ENCODE measurements at regions not wholly inside any gene's neighbourhood (a gene's known extent, or its start where the extent isn't known, plus 50 kb on each side); places are given as distances from the start of the nearest gene placed in this dataset.

- no TSS peak for BruUV-seq (replicated peaks)
- no peaks in the 10 kb centered on the region for H3K27me3 Mint-ChIP-seq (ENCODE audit: insufficient read depth, unreplicated experiment)
- no peak for TF ChIP-seq CTCF (IDR thresholded peaks at IDR 0.05; ENCODE audit: insufficient read depth in 1 of 2, low read depth in 1 of 2, low read length in 1 of 2, severe bottlenecking in 1 of 2, unreplicated experiment in 1 of 2)
- Histone ChIP-seq H3K36me3 (ENCODE audit: control insufficient read depth, insufficient read depth, low read length) (no peaks in the 10 kb centered on the region), H3K4me1 (no peaks in the 10 kb centered on the region), H3K27me3 (replicated peaks; ENCODE audit: control insufficient read depth, insufficient read depth, low read length) (no peaks in the 10 kb centered on the region), H3K9me3 (no peaks in the 10 kb centered on the region), H3K4me3 (ENCODE audit: low read depth, low read length) (no peak overlapping the region)
- ChIA-PET POLR2A (no interaction called here), CTCF (no interaction called here)
- intact Hi-C loops (cut with micrococcal nuclease; ENCODE audit: unreplicated experiment) = no loop called here
- H3K9me3 Mint-ChIP-seq (ENCODE audit: unreplicated experiment) = no peaks in the 10 kb centered on the region
- no peaks in the 10 kb centered on the region for H3K36me3 Mint-ChIP-seq (ENCODE audit: insufficient read depth, unreplicated experiment)
- H3K4me1 Mint-ChIP-seq (ENCODE audit: low read depth, unreplicated experiment) = no peaks in the 10 kb centered on the region
- no peak for DNase-seq
- H3K27ac Mint-ChIP-seq (ENCODE audit: unreplicated experiment) = no peak overlapping the region
- no peak overlapping the region for H3K4me3 Mint-ChIP-seq (ENCODE audit: unreplicated experiment)
Measured at GRCh38 chr7:79971058-79971457, 163.6 kb upstream of the GNAI1 start.

GRCh38 chr7:79968894-79969293 lies 165.7 kb upstream of the GNAI1 start:
- POLR2A ChIA-PET = no interaction called here
- H3K9me3 Mint-ChIP-seq (ENCODE audit: unreplicated experiment) = no peaks in the 10 kb centered on the region
- H3K4me1 ChIP-seq = no peaks in the 10 kb centered on the region
- H3K4me3 Mint-ChIP-seq (ENCODE audit: unreplicated experiment) = no peak overlapping the region
- intact Hi-C loops (cut with micrococcal nuclease; ENCODE audit: unreplicated experiment) = no loop called here
- no peaks in the 10 kb centered on the region for H3K27me3 Mint-ChIP-seq (ENCODE audit: insufficient read depth, unreplicated experiment)
- no peaks in the 10 kb centered on the region for H3K27me3 ChIP-seq (replicated peaks; ENCODE audit: control insufficient read depth, insufficient read depth, low read length)
- no peak overlapping the region for H3K27ac Mint-ChIP-seq (ENCODE audit: unreplicated experiment)
- DNase-seq = no peak
- H3K36me3 ChIP-seq (ENCODE audit: control insufficient read depth, insufficient read depth, low read length) = no peaks in the 10 kb centered on the region
- H3K4me1 Mint-ChIP-seq (ENCODE audit: low read depth, unreplicated experiment) = no peaks in the 10 kb centered on the region
- no peaks in the 10 kb centered on the region for H3K9me3 ChIP-seq
- no peak overlapping the region for H3K4me3 ChIP-seq (ENCODE audit: low read depth, low read length)
- no peak for TF ChIP-seq CTCF (IDR thresholded peaks at IDR 0.05; ENCODE audit: insufficient read depth in 1 of 2, low read depth in 1 of 2, low read length in 1 of 2, severe bottlenecking in 1 of 2, unreplicated experiment in 1 of 2)
- CTCF ChIA-PET = no interaction called here
- no peaks in the 10 kb centered on the region for H3K36me3 Mint-ChIP-seq (ENCODE audit: insufficient read depth, unreplicated experiment)
- BruUV-seq (replicated peaks) = no TSS peak

GRCh38 chr7:79968077-79968648 lies 166.5 kb upstream of the GNAI1 start:
- POLR2A ChIA-PET = no interaction called here
- H3K27me3 ChIP-seq (replicated peaks; ENCODE audit: control insufficient read depth, insufficient read depth, low read length) = no peaks in the 10 kb centered on the region
- Mint-ChIP-seq H3K9me3 (ENCODE audit: unreplicated experiment) (no peaks in the 10 kb centered on the region), H3K4me3 (ENCODE audit: unreplicated experiment) (no peak overlapping the region), H3K36me3 (ENCODE audit: insufficient read depth, unreplicated experiment) (no peaks in the 10 kb centered on the region), H3K27ac (ENCODE audit: unreplicated experiment) (no peak overlapping the region), H3K27me3 (ENCODE audit: insufficient read depth, unreplicated experiment) (no peaks in the 10 kb centered on the region), H3K4me1 (ENCODE audit: low read depth, unreplicated experiment) (no peaks in the 10 kb centered on the region)
- CTCF ChIA-PET = no interaction called here
- H3K4me3 ChIP-seq (ENCODE audit: low read depth, low read length) = no peak overlapping the region
- H3K4me1 ChIP-seq = no peaks in the 10 kb centered on the region
- H3K36me3 ChIP-seq (ENCODE audit: control insufficient read depth, insufficient read depth, low read length) = no peaks in the 10 kb centered on the region
- BruUV-seq (replicated peaks) = no TSS peak
- no peak for TF ChIP-seq CTCF (IDR thresholded peaks at IDR 0.05; ENCODE audit: insufficient read depth in 1 of 2, low read depth in 1 of 2, low read length in 1 of 2, severe bottlenecking in 1 of 2, unreplicated experiment in 1 of 2)
- no peaks in the 10 kb centered on the region for H3K9me3 ChIP-seq
- DNase-seq = no peak
- intact Hi-C loops (cut with micrococcal nuclease; ENCODE audit: unreplicated experiment) = no loop called here
